Muscle of leg (tissue), 3 donors: ENCODE measurements at regions not wholly inside any gene's neighbourhood (a gene's known extent, or its start where the extent isn't known, plus 50 kb on each side); places are given as distances from the start of the nearest gene placed in this dataset.
A peak's percentile ranks its signal among the peaks of the same experiment; 100 is the strongest.
"Not testable (repeated sequence)": the region's sequence is repeated elsewhere in the genome, so short reads cannot be mapped to it uniquely, and the experiment has no call there.

ENCODE experiments used
- DNase-seq: peaks from one replicate; pipeline ENCODE4 v3.0.0; 2013
- H3K27ac ChIP-seq: one replicate; pipeline ENCODE4 v1.5.1; 2013; ENCODE audit warnings: mild to moderate bottlenecking, low read length, control low read depth
- H3K27me3 ChIP-seq: one replicate; pipeline ENCODE4 v1.6.1; 2013; ENCODE audit warnings: low read length; ENCODE audit not compliant: control insufficient read depth, insufficient read depth
- H3K36me3 ChIP-seq: one replicate; pipeline ENCODE4 v1.6.1; 2013; ENCODE audit warnings: low read length; ENCODE audit not compliant: control insufficient read depth, insufficient read depth
- H3K4me1 ChIP-seq: one replicate; pipeline ENCODE4 v1.6.1; 2013; ENCODE audit warnings: low read length; ENCODE audit not compliant: control insufficient read depth, insufficient read depth
- H3K4me3 ChIP-seq: one replicate; pipeline ENCODE4 v1.5.1; 2013; ENCODE audit warnings: low read length, control low read depth
- H3K9me3 ChIP-seq: replicated peaks from 2 replicates; pipeline ENCODE4 v1.6.1; 2013; ENCODE audit warnings: low read depth, low read length; ENCODE audit not compliant: control insufficient read depth
- WGBS: methylation state at CpG from one replicate; pipeline ENCODE4 v1.1.5; 2013; ENCODE audit warnings: missing lambda C conversion rate; ENCODE audit not compliant: insufficient coverage; 5-methylcytosine and 5-hydroxymethylcytosine counted together

GRCh38 chr3:7982126-7982525 is 519.5 kb upstream of the LMCD1 start:
- Histone ChIP-seq H3K36me3 (no peaks in the 10 kb centered on the region), H3K4me3 (no peak overlapping the region), H3K4me1 (peaks cover 3% of the 10 kb centered on the region), H3K9me3 (no peaks in the 10 kb centered on the region), H3K27ac (no peak overlapping the region), H3K27me3 (no peaks in the 10 kb centered on the region)
- DNase-seq, result no peak

- no peaks in the 10 kb centered on the region for H3K4me1 ChIP-seq
- H3K27me3 ChIP-seq, result no peaks in the 10 kb centered on the region
- no peaks in the 10 kb centered on the region for H3K36me3 ChIP-seq
- DNase-seq, result no peak
- 0% methylated on average over 2 of the region's 4 CpGs for WGBS
- H3K27ac ChIP-seq, result no peak overlapping the region
- H3K4me3 ChIP-seq, result no peak overlapping the region
- no peaks in the 10 kb centered on the region for H3K9me3 ChIP-seq
Measured at GRCh38 chr3:7999384-7999783, 502.2 kb upstream of the LMCD1 start.

- H3K36me3 ChIP-seq, result no peaks in the 10 kb centered on the region
- no peak overlapping the region for H3K4me3 ChIP-seq
- no peaks in the 10 kb centered on the region for H3K9me3 ChIP-seq
- WGBS, result 29% methylated on average over 1 of the region's 1 CpG
- no peak for DNase-seq
- no peak overlapping the region for H3K27ac ChIP-seq
- no peaks in the 10 kb centered on the region for H3K4me1 ChIP-seq
- H3K27me3 ChIP-seq, result no peaks in the 10 kb centered on the region
Measured at GRCh38 chr3:8001307-8001706, 500.3 kb upstream of the LMCD1 start.

GRCh38 chr3:8001712-8002111 is 499.9 kb upstream of the LMCD1 start:
- H3K36me3 ChIP-seq, result no peaks in the 10 kb centered on the region
- peak; percentile 3 for DNase-seq
- WGBS, result 100% methylated on average over 1 of the region's 6 CpGs
- H3K4me1 ChIP-seq, result no peaks in the 10 kb centered on the region
- no peak overlapping the region for H3K4me3 ChIP-seq
- no peaks in the 10 kb centered on the region for H3K9me3 ChIP-seq
- no peaks in the 10 kb centered on the region for H3K27me3 ChIP-seq
- H3K27ac ChIP-seq, result no peak overlapping the region

- no peaks in the 10 kb centered on the region for H3K4me1 ChIP-seq
- no peak overlapping the region for H3K27ac ChIP-seq
- H3K9me3 ChIP-seq, result no peaks in the 10 kb centered on the region
- no peak overlapping the region for H3K4me3 ChIP-seq
- H3K36me3 ChIP-seq, result no peaks in the 10 kb centered on the region
- H3K27me3 ChIP-seq, result no peaks in the 10 kb centered on the region
- no peak for DNase-seq
- no CpG with 5 or more reads among the region's 3 CpGs for WGBS
Measured at GRCh38 chr3:8011902-8012301, 489.7 kb upstream of the LMCD1 start.

- WGBS, result 41% methylated on average over 3 of the region's 7 CpGs
- no peak overlapping the region for H3K27ac ChIP-seq
- H3K4me1 ChIP-seq, result no peaks in the 10 kb centered on the region
- no peaks in the 10 kb centered on the region for H3K27me3 ChIP-seq
- no peak for DNase-seq
- H3K9me3 ChIP-seq, result peaks cover 11% of the 10 kb centered on the region
- no peak overlapping the region for H3K4me3 ChIP-seq
- no peaks in the 10 kb centered on the region for H3K36me3 ChIP-seq
Measured at GRCh38 chr3:8020047-8020841, 481.4 kb upstream of the LMCD1 start.

GRCh38 chr3:8027954-8028353 is 473.7 kb upstream of the LMCD1 start:
- no peak overlapping the region for H3K27ac ChIP-seq
- no peaks in the 10 kb centered on the region for H3K36me3 ChIP-seq
- H3K4me3 ChIP-seq, result no peak overlapping the region
- no peaks in the 10 kb centered on the region for H3K27me3 ChIP-seq
- no peak for DNase-seq
- peaks cover 4% of the 10 kb centered on the region for H3K9me3 ChIP-seq
- no peaks in the 10 kb centered on the region for H3K4me1 ChIP-seq
- no CpG with 5 or more reads among the region's 1 CpG for WGBS

GRCh38 chr3:8050283-8050682 is 451.3 kb upstream of the LMCD1 start:
- WGBS, result no CpG with 5 or more reads among the region's 2 CpGs
- peaks cover 11% of the 10 kb centered on the region for H3K4me1 ChIP-seq
- no peaks in the 10 kb centered on the region for H3K9me3 ChIP-seq
- H3K36me3 ChIP-seq, result no peaks in the 10 kb centered on the region
- peak; percentile 6 for DNase-seq
- no peak overlapping the region for H3K27ac ChIP-seq
- H3K27me3 ChIP-seq, result no peaks in the 10 kb centered on the region
- H3K4me3 ChIP-seq, result no peak overlapping the region

- no peaks in the 10 kb centered on the region for H3K27me3 ChIP-seq
- H3K27ac ChIP-seq, result no peak overlapping the region
- WGBS, result 41% methylated on average over 5 of the region's 7 CpGs
- peak; percentile 71 for DNase-seq
- H3K4me3 ChIP-seq, result no peak overlapping the region
- H3K9me3 ChIP-seq, result no peaks in the 10 kb centered on the region
- H3K4me1 ChIP-seq, result peaks cover 11% of the 10 kb centered on the region
- H3K36me3 ChIP-seq, result no peaks in the 10 kb centered on the region
Measured at GRCh38 chr3:8052659-8053058, 449.0 kb upstream of the LMCD1 start.

- H3K4me3 ChIP-seq, H3K4me1 ChIP-seq, H3K36me3 ChIP-seq, H3K27me3 ChIP-seq, H3K27ac ChIP-seq, DNase-seq, H3K9me3 ChIP-seq: not testable (repeated sequence)
- WGBS, result 95% methylated on average over 4 of the region's 9 CpGs
Measured at GRCh38 chr3:8068135-8068534, 433.5 kb upstream of the LMCD1 start.

GRCh38 chr3:8069471-8069870 is 432.2 kb upstream of the LMCD1 start:
- no peaks in the 10 kb centered on the region for H3K36me3 ChIP-seq
- no peaks in the 10 kb centered on the region for H3K27me3 ChIP-seq
- no peak for DNase-seq
- H3K9me3 ChIP-seq, result no peaks in the 10 kb centered on the region
- WGBS, result no CpG with 5 or more reads among the region's 1 CpG
- no peaks in the 10 kb centered on the region for H3K4me1 ChIP-seq
- H3K27ac ChIP-seq, result no peak overlapping the region
- no peak overlapping the region for H3K4me3 ChIP-seq
